ENCODE measurements at regions not wholly inside any gene's neighbourhood (a gene's known extent, or its start where the extent isn't known, plus 50 kb on each side); places are given as distances from the start of the nearest gene placed in this dataset.
"Not testable (repeated sequence)": the region's sequence is repeated elsewhere in the genome, so short reads cannot be mapped to it uniquely, and the experiment has no call there.

- no peak for DNase-seq (ENCODE audit: low spot score)
These were observed 106.3 kb upstream of the ANKRD28 start for GRCh38 chr3:15903759-15904720.

GRCh38 chr3:15905041-15905440 lies 107.3 kb upstream of the ANKRD28 start:
- no peak for DNase-seq (ENCODE audit: low spot score)

- DNase-seq (ENCODE audit: low spot score) = not testable (repeated sequence)
These were observed 109.6 kb upstream of the ANKRD28 start for GRCh38 chr3:15907403-15907802.

- DNase-seq (ENCODE audit: low spot score) = no peak
These were observed 121.2 kb upstream of the ANKRD28 start for GRCh38 chr3:15918988-15919387.

- no peak for DNase-seq (ENCODE audit: low spot score)
These were observed 122.2 kb upstream of the ANKRD28 start for GRCh38 chr3:15919971-15920370.

GRCh38 chr3:15923640-15924405 lies 126.0 kb upstream of the ANKRD28 start:
- no peak for DNase-seq (ENCODE audit: low spot score)

GRCh38 chr3:15924914-15925313 lies 127.1 kb upstream of the ANKRD28 start:
- no peak for DNase-seq (ENCODE audit: low spot score)

- DNase-seq (ENCODE audit: low spot score) = no peak
These were observed 129.1 kb upstream of the ANKRD28 start for GRCh38 chr3:15926871-15927270.

GRCh38 chr3:15927969-15928368 lies 130.2 kb upstream of the ANKRD28 start:
- no peak for DNase-seq (ENCODE audit: low spot score)

GRCh38 chr3:15929944-15930571 lies 132.3 kb upstream of the ANKRD28 start:
- DNase-seq (ENCODE audit: low spot score) = no peak

GRCh38 chr3:15932348-15933300 lies 134.8 kb upstream of the ANKRD28 start:
- no peak for DNase-seq (ENCODE audit: low spot score)

GRCh38 chr3:15933439-15934139 lies 135.8 kb upstream of the ANKRD28 start:
- DNase-seq (ENCODE audit: low spot score) = no peak

GRCh38 chr3:15934389-15935195 lies 136.8 kb upstream of the ANKRD28 start:
- no peak for DNase-seq (ENCODE audit: low spot score)

- DNase-seq (ENCODE audit: low spot score) = no peak
These were observed 138.5 kb upstream of the ANKRD28 start for GRCh38 chr3:15936312-15936711.

- no peak for DNase-seq (ENCODE audit: low spot score)
These were observed 142.9 kb upstream of the ANKRD28 start for GRCh38 chr3:15940641-15941040.

- DNase-seq (ENCODE audit: low spot score) = not testable (repeated sequence)
These were observed 143.7 kb upstream of the ANKRD28 start for GRCh38 chr3:15941457-15941856.

- DNase-seq (ENCODE audit: low spot score) = no peak
These were observed 144.2 kb upstream of the ANKRD28 start for GRCh38 chr3:15941958-15942357.

- DNase-seq (ENCODE audit: low spot score) = no peak
These were observed 144.7 kb upstream of the ANKRD28 start for GRCh38 chr3:15942462-15942861.

GRCh38 chr3:15942936-15943335 lies 145.2 kb upstream of the ANKRD28 start:
- no peak for DNase-seq (ENCODE audit: low spot score)

- DNase-seq (ENCODE audit: low spot score) = no peak
These were observed 150.6 kb upstream of the ANKRD28 start for GRCh38 chr3:15948388-15948787.

All from CD4-positive, alpha-beta T cell treated with Interleukin-2 at 100 ng/mL for 4 hours (primary cell).